Lung (tissue), 11 donors: ENCODE measurements at regions not wholly inside any gene's neighbourhood (a gene's known extent, or its start where the extent isn't known, plus 50 kb on each side); places are given as distances from the start of the nearest gene placed in this dataset.

ENCODE experiments used
- ATAC-seq: fragments of 200-7000 bp; cut with Tn5 transposase; one replicate; pipeline ENCODE4 v1.9.1; 2020; ENCODE audit warnings: moderate number of reproducible peaks; ENCODE audit not compliant: insufficient read depth, low FRiP score
- DNase-seq, 3 donors: peaks; one replicate each; pipeline ENCODE4 v3.0.0-alpha.2; 2013 to 2017
- H3K27ac ChIP-seq, 2 donors: one replicate each; pipeline ENCODE4 v1.5.1; 2013; ENCODE audit warnings: mild to moderate bottlenecking in 2 of 2, moderate library complexity in 2 of 2, control low read depth in 1 of 2, inconsistent platforms in 1 of 2, low read depth in 1 of 2, low read length in 1 of 2
- H3K27me3 ChIP-seq, 3 donors: one replicate each; pipeline ENCODE4 v1.5.1; 2013; ENCODE audit warnings: low read length in 2 of 3; ENCODE audit not compliant: control insufficient read depth in 3 of 3, insufficient read depth in 3 of 3
- H3K36me3 ChIP-seq, 4 donors: one replicate each; pipeline ENCODE4 v1.5.1; 2013; ENCODE audit warnings: low read length in 4 of 4, mild to moderate bottlenecking in 1 of 4, moderate library complexity in 1 of 4; ENCODE audit not compliant: control insufficient read depth in 4 of 4, insufficient read depth in 4 of 4
- H3K4me1 ChIP-seq, 5 donors: one replicate each; pipeline ENCODE4 v1.5.1; 2013; ENCODE audit warnings: low read length in 5 of 5, mild to moderate bottlenecking in 2 of 5, moderate library complexity in 1 of 5; ENCODE audit not compliant: control insufficient read depth in 5 of 5, insufficient read depth in 5 of 5
- H3K4me3 ChIP-seq: one replicate; pipeline ENCODE4 v1.5.1; 2013; ENCODE audit warnings: mild to moderate bottlenecking, control low read depth, moderate library complexity
- H3K9ac ChIP-seq, 2 donors: one replicate each; pipeline ENCODE4 v1.5.1; 2013; ENCODE audit warnings: low read length in 2 of 2, control low read depth in 1 of 2; ENCODE audit not compliant: insufficient read depth in 1 of 2
- H3K9me3 ChIP-seq, 4 donors: one replicate each; pipeline ENCODE4 v1.5.1; 2013; ENCODE audit warnings: low read length in 3 of 4, mild to moderate bottlenecking in 1 of 4, moderate library complexity in 1 of 4; ENCODE audit not compliant: control insufficient read depth in 4 of 4, insufficient read depth in 3 of 4
- CTCF ChIP-seq: IDR thresholded peaks from 2 replicates; pipeline ENCODE4 v1.5.1; 2012; ENCODE audit warnings: mild to moderate bottlenecking; ENCODE audit errors: control extremely low read depth, extremely low read depth
- WGBS, 2 donors: extraction: QIAGEN DNeasy Blood & Tissue Kit; methylation state at CpG; one replicate each; pipeline ENCODE4 v1.1.7; 2013; 5-methylcytosine and 5-hydroxymethylcytosine counted together
- donor health status: control.
- donor health status: control.
- donor health status: Bipolar disorder and iron deficiency.
- donor health status: healthy.
- donor health status: DM: yes; HTN: yes; CAD: no.

GRCh38 chr10:37682617-37683016, 174.8 kb downstream of the ZNF248 start:
- Histone ChIP-seq H3K9me3 (peaks cover 0 to 29% (median 11%) of the 10 kb centered on the region in 4 donors), H3K4me3 (no peak overlapping the region), H3K27ac (no peak overlapping the region), H3K4me1 (no peaks in the 10 kb centered on the region), H3K36me3 (no peaks in the 10 kb centered on the region), H3K9ac (no peak overlapping the region), H3K27me3 (no peaks in the 10 kb centered on the region)
- DNase-seq (no peak), ATAC-seq (no peak)
- whole genome bisulfite sequencing, 2 donors, result 87 to 90% methylated on average over 4 of the region's 4 CpGs
- no peak for TF ChIP-seq CTCF

- ATAC-seq (no peak), DNase-seq (no peak)
- Histone ChIP-seq H3K4me3 (no peak overlapping the region), H3K9ac (no peak overlapping the region), H3K4me1 (no peaks in the 10 kb centered on the region), H3K27ac (no peak overlapping the region), H3K36me3 (no peaks in the 10 kb centered on the region), H3K9me3 (peaks cover 0 to 22% (median 8%) of the 10 kb centered on the region in 4 donors), H3K27me3 (no peaks in the 10 kb centered on the region)
- TF ChIP-seq CTCF, result no peak
- 83 to 88% methylated on average over 11 to 12 of the region's 12 CpGs for WGBS, 2 donors
Measured at GRCh38 chr10:37681617-37681999, 175.8 kb downstream of the ZNF248 start.

- DNase-seq, result no peak
- peaks cover 0 to 18% (median 6%) of the 10 kb centered on the region in 4 donors for H3K9me3 ChIP-seq
- no peaks in the 10 kb centered on the region for H3K36me3 ChIP-seq
- H3K4me3 ChIP-seq, result no peak overlapping the region
- ATAC-seq, result no peak
- TF ChIP-seq CTCF, result no peak
- no peaks in the 10 kb centered on the region for H3K4me1 ChIP-seq
- WGBS, 2 donors, result 80 to 86% methylated on average over 47 to 52 of the region's 52 CpGs
- H3K27ac ChIP-seq, result no peak overlapping the region
- H3K27me3 ChIP-seq, result no peaks in the 10 kb centered on the region
- H3K9ac ChIP-seq, result no peak overlapping the region
Measured at GRCh38 chr10:37680716-37681616, 176.4 kb downstream of the ZNF248 start.
